ENCODE measurements at regions not wholly inside any gene's neighbourhood (a gene's known extent, or its start where the extent isn't known, plus 50 kb on each side); places are given as distances from the start of the nearest gene placed in this dataset.
"Not testable (repeated sequence)": the region's sequence is repeated elsewhere in the genome, so short reads cannot be mapped to it uniquely, and the experiment has no call there.

- DNase-seq, result no peak
These were observed 816.8 kb upstream of the CRIM1 start for GRCh38 chr2:35538796-35539195.

- DNase-seq, result no peak
These were observed 824.9 kb upstream of the CRIM1 start for GRCh38 chr2:35530615-35531135.

- DNase-seq, result no peak
These were observed 828.8 kb upstream of the CRIM1 start for GRCh38 chr2:35526741-35527140.

GRCh38 chr2:35522450-35522849, 833.1 kb upstream of the CRIM1 start:
- no peak for DNase-seq

- DNase-seq, result no peak
These were observed 844.9 kb upstream of the CRIM1 start for GRCh38 chr2:35510636-35511035.

- DNase-seq, result no peak
These were observed 847.0 kb upstream of the CRIM1 start for GRCh38 chr2:35508601-35509000.

- DNase-seq, result no peak
These were observed 851.2 kb upstream of the CRIM1 start for GRCh38 chr2:35504419-35504818.

- no peak for DNase-seq
These were observed 851.8 kb upstream of the CRIM1 start for GRCh38 chr2:35503738-35504199.

GRCh38 chr2:35503311-35503710, 852.3 kb upstream of the CRIM1 start:
- DNase-seq, result no peak

- DNase-seq, result no peak
These were observed 854.5 kb upstream of the CRIM1 start for GRCh38 chr2:35501076-35501475.

GRCh38 chr2:35496022-35496421, 859.6 kb upstream of the CRIM1 start:
- no peak for DNase-seq

- no peak for DNase-seq
These were observed 860.4 kb upstream of the CRIM1 start for GRCh38 chr2:35495182-35495581.

GRCh38 chr2:35478121-35478520, 877.5 kb upstream of the CRIM1 start:
- not testable (repeated sequence) for DNase-seq

- peak; percentile 13 for DNase-seq
These were observed 887.3 kb upstream of the CRIM1 start for GRCh38 chr2:35468245-35468644.

GRCh38 chr2:35463805-35464596, 891.6 kb upstream of the CRIM1 start:
- DNase-seq, result no peak

- DNase-seq, result no peak
These were observed 893.2 kb upstream of the CRIM1 start for GRCh38 chr2:35462226-35462998.

- no peak for DNase-seq
These were observed 894.2 kb upstream of the CRIM1 start for GRCh38 chr2:35461406-35461805.

GRCh38 chr2:35454966-35455638, 900.5 kb upstream of the CRIM1 start:
- DNase-seq, result peak; percentile 3

- DNase-seq, result no peak
These were observed 907.8 kb upstream of the CRIM1 start for GRCh38 chr2:35447821-35448220.

GRCh38 chr2:35447215-35447614, 908.4 kb upstream of the CRIM1 start:
- no peak for DNase-seq

GRCh38 chr2:35443087-35443486, 912.5 kb upstream of the CRIM1 start:
- no peak for DNase-seq

- not testable (repeated sequence) for DNase-seq
These were observed 914.0 kb upstream of the CRIM1 start for GRCh38 chr2:35441575-35441974.

GRCh38 chr2:35440308-35440707, 915.3 kb upstream of the CRIM1 start:
- not testable (repeated sequence) for DNase-seq

Data from T1000 (cell line).